MM.1S (cell line): ENCODE measurements at regions not wholly inside any gene's neighbourhood (a gene's known extent, or its start where the extent isn't known, plus 50 kb on each side); places are given as distances from the start of the nearest gene placed in this dataset.

Experiments used
- CTCF ChIP-seq: fragments of 300-600 bp; sonication (generic); IDR thresholded peaks from 2 replicates; pipeline ENCODE4 v1.5.1; 2016; ENCODE audit warnings: antibody characterized with exemption, low read length, mixed read lengths
- EZH2 ChIP-seq: fragments of 300-600 bp; sonication (generic); optimal IDR thresholded peaks from 2 replicates; pipeline ENCODE3; 2017; ENCODE audit warnings: low read depth, mild to moderate bottlenecking, antibody characterized with exemption, low read length, mixed read lengths
- EZH2phosphoT487 ChIP-seq: fragments of 300-600 bp; sonication (generic); IDR thresholded peaks from 2 replicates; pipeline ENCODE4 v1.6.1; 2018; ENCODE audit warnings: antibody characterized with exemption, low read length

GRCh38 chr18:40094441-40094840, 1860.6 kb upstream of the PIK3C3 start:
- TF ChIP-seq CTCF (no peak), EZH2phosphoT487 (no peak), EZH2 (no peak)
